ENCODE measurements at regions not wholly inside any gene's neighbourhood (a gene's known extent, or its start where the extent isn't known, plus 50 kb on each side); places are given as distances from the start of the nearest gene placed in this dataset.

DNA sequence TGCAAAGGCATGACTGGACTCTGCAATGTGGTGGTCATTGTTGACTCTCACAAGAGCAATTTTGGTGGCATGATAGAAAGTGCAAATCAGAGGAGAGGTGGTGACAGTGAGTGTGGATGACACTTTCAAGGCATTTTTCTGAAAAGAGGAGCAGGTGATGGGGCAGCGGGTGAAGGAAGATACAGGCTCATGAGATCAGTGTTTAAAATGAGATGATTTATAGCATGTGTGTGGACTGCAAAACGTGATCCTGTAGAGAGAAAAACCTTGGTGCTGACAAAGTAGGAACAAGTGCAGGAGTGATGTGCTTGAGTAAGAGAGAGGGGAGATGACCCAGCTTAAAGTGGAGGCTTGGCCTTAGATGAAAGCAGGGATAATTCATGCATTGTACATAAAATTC lies 171.2 kb upstream of the PPP2R2B start:
- H3K4me1 ChIP-seq (ENCODE audit: insufficient read depth, low read length) = no peaks in the 10 kb centered on the region

DNA sequence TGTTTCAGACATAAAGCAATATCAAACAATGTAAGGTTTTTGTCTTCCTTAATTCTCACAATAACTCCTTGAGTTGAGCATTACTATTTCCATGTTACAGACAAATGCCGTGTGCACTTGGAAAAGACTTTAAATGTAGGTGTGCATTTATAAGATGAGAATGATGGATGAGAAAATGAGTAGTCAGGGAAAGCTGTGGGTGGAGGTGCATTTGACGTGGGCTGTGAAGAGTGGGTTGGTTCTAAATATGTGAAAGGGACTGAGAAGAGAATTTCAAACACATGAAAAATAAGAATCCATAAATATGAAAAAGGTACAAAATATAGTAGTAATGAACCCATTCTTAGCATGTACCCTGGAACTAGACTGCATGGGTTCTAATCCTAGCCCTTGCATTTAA lies 171.6 kb upstream of the PPP2R2B start:
- Histone ChIP-seq H3K4me2 (ENCODE audit: low read length) (no peak overlapping the region), H3K9ac (ENCODE audit: low read length) (no peak overlapping the region), H4K20me1 (ENCODE audit: insufficient read depth, low read length) (no peaks in the 10 kb centered on the region), H3K27me3 (ENCODE audit: insufficient read depth, low read length) (peaks cover 3% of the 10 kb centered on the region), H3K79me2 (ENCODE audit: insufficient read depth, low read length) (no peaks in the 10 kb centered on the region), H3K9me3 (ENCODE audit: insufficient read depth, low read depth, low read length) (no peaks in the 10 kb centered on the region), H2AFZ (ENCODE audit: low read depth, low read length) (no peak overlapping the region), H3K4me1 (ENCODE audit: insufficient read depth, low read length) (no peaks in the 10 kb centered on the region), H3K27ac (ENCODE audit: low read depth, low read length) (no peak overlapping the region), H3K4me3 (ENCODE audit: insufficient read depth, low read depth, low read length) (no peak overlapping the region), H3K36me3 (ENCODE audit: insufficient read depth, low read length) (no peaks in the 10 kb centered on the region)
- Mint-ChIP-seq H3K27me3 (ENCODE audit: low read depth, unreplicated experiment) (no peaks in the 10 kb centered on the region), H3K4me1 (ENCODE audit: low read depth, unreplicated experiment) (peaks cover 16% of the 10 kb centered on the region), H3K36me3 (ENCODE audit: low read depth, unreplicated experiment) (no peaks in the 10 kb centered on the region), H3K9me3 (ENCODE audit: unreplicated experiment) (no peaks in the 10 kb centered on the region), H3K27ac (ENCODE audit: unreplicated experiment) (no peak overlapping the region), H3K4me3 (ENCODE audit: unreplicated experiment) (no peak overlapping the region)
- FAIRE-seq (no peak), DNase-seq (ENCODE audit: low read depth) (no peak)
- TF ChIP-seq EZH2 (IDR thresholded peaks at IDR 0.05; ENCODE audit: insufficient read depth, low read length) = no peak
- TF ChIP-seq, protein P1, sequence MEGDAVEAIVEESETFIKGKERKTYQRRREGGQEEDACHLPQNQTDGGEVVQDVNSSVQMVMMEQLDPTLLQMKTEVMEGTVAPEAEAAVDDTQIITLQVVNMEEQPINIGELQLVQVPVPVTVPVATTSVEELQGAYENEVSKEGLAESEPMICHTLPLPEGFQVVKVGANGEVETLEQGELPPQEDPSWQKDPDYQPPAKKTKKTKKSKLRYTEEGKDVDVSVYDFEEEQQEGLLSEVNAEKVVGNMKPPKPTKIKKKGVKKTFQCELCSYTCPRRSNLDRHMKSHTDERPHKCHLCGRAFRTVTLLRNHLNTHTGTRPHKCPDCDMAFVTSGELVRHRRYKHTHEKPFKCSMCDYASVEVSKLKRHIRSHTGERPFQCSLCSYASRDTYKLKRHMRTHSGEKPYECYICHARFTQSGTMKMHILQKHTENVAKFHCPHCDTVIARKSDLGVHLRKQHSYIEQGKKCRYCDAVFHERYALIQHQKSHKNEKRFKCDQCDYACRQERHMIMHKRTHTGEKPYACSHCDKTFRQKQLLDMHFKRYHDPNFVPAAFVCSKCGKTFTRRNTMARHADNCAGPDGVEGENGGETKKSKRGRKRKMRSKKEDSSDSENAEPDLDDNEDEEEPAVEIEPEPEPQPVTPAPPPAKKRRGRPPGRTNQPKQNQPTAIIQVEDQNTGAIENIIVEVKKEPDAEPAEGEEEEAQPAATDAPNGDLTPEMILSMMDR (IDR thresholded peaks at IDR 0.05; ENCODE audit: insufficient read depth, low read depth, low read length) = no peak

More for the DNA sequence above, 171.2 kb upstream of the PPP2R2B start:
- Mint-ChIP-seq H3K4me3 (ENCODE audit: unreplicated experiment) (no peak overlapping the region), H3K9me3 (ENCODE audit: unreplicated experiment) (no peaks in the 10 kb centered on the region), H3K4me1 (ENCODE audit: low read depth, unreplicated experiment) (peaks cover 19% of the 10 kb centered on the region), H3K27me3 (ENCODE audit: low read depth, unreplicated experiment) (no peaks in the 10 kb centered on the region), H3K36me3 (ENCODE audit: low read depth, unreplicated experiment) (no peaks in the 10 kb centered on the region), H3K27ac (ENCODE audit: unreplicated experiment) (no peak overlapping the region)
- Histone ChIP-seq H3K27ac (ENCODE audit: low read depth, low read length) (no peak overlapping the region), H2AFZ (ENCODE audit: low read depth, low read length) (no peak overlapping the region), H3K79me2 (ENCODE audit: insufficient read depth, low read length) (no peaks in the 10 kb centered on the region), H3K4me2 (ENCODE audit: low read length) (no peak overlapping the region), H3K27me3 (ENCODE audit: insufficient read depth, low read length) (peaks cover 3% of the 10 kb centered on the region), H4K20me1 (ENCODE audit: insufficient read depth, low read length) (no peaks in the 10 kb centered on the region), H3K9me3 (ENCODE audit: insufficient read depth, low read depth, low read length) (no peaks in the 10 kb centered on the region), H3K9ac (ENCODE audit: low read length) (no peak overlapping the region), H3K36me3 (ENCODE audit: insufficient read depth, low read length) (no peaks in the 10 kb centered on the region), H3K4me3 (ENCODE audit: insufficient read depth, low read depth, low read length) (no peak overlapping the region)
- DNase-seq (ENCODE audit: low read depth) (no peak), FAIRE-seq (no peak)
- TF ChIP-seq EZH2 (IDR thresholded peaks at IDR 0.05; ENCODE audit: insufficient read depth, low read length) = no peak
- TF ChIP-seq, protein P1 (IDR thresholded peaks at IDR 0.05; ENCODE audit: insufficient read depth, low read depth, low read length) = no peak

DNA sequence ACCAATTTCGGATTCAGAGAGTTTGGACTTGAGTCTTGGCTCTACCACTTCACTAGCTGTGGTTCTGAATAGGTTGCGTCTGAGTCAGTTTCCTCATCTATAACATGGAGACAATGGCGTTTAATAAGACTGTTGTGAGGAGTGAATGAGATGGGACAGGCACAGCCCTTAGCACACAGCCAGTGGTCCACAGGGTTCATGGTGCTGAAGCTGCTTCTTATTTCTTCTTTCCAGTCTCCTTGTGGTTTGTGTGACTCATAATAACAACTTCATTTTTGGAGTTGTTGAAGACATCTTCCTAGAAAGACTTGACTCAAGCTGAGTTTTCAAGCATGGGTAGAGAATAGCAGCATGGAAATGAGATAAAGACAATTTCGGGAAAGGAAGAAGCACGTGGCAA lies 172.6 kb upstream of the PPP2R2B start:
- H2AFZ ChIP-seq (ENCODE audit: low read depth, low read length) = no peak overlapping the region
- peak; percentile 76 for DNase-seq (ENCODE audit: low read depth)
- peaks cover 3% of the 10 kb centered on the region for H3K27me3 ChIP-seq (ENCODE audit: insufficient read depth, low read length)
- no peaks in the 10 kb centered on the region for H3K9me3 ChIP-seq (ENCODE audit: insufficient read depth, low read depth, low read length)
- no peaks in the 10 kb centered on the region for H3K4me1 ChIP-seq (ENCODE audit: insufficient read depth, low read length)
- Mint-ChIP-seq H3K27ac (ENCODE audit: unreplicated experiment) (no peak overlapping the region), H3K27me3 (ENCODE audit: low read depth, unreplicated experiment) (no peaks in the 10 kb centered on the region), H3K4me1 (ENCODE audit: low read depth, unreplicated experiment) (peaks cover 16% of the 10 kb centered on the region), H3K4me3 (ENCODE audit: unreplicated experiment) (no peak overlapping the region), H3K9me3 (ENCODE audit: unreplicated experiment) (no peaks in the 10 kb centered on the region), H3K36me3 (ENCODE audit: low read depth, unreplicated experiment) (no peaks in the 10 kb centered on the region)
- H3K9ac ChIP-seq (ENCODE audit: low read length) = no peak overlapping the region
- no peak overlapping the region for H3K4me2 ChIP-seq (ENCODE audit: low read length)
- no peak for FAIRE-seq
- no peaks in the 10 kb centered on the region for H3K79me2 ChIP-seq (ENCODE audit: insufficient read depth, low read length)
- H4K20me1 ChIP-seq (ENCODE audit: insufficient read depth, low read length) = no peaks in the 10 kb centered on the region
- H3K4me3 ChIP-seq (ENCODE audit: insufficient read depth, low read depth, low read length) = no peak overlapping the region
- H3K36me3 ChIP-seq (ENCODE audit: insufficient read depth, low read length) = no peaks in the 10 kb centered on the region
- TF ChIP-seq EZH2 (IDR thresholded peaks at IDR 0.05; ENCODE audit: insufficient read depth, low read length) = no peak
- TF ChIP-seq, protein P1 (IDR thresholded peaks at IDR 0.05; ENCODE audit: insufficient read depth, low read depth, low read length) = no peak
- no peak overlapping the region for H3K27ac ChIP-seq (ENCODE audit: low read depth, low read length)

Data from astrocyte (in vitro differentiated cells and primary cell).